GM12878 (cell line): ENCODE measurements at regions not wholly inside any gene's neighbourhood (a gene's known extent, or its start where the extent isn't known, plus 50 kb on each side); places are given as distances from the start of the nearest gene placed in this dataset.

Experiments
- BMI1 ChIP-seq: fragments of 450-650 bp; IDR thresholded peaks from 2 replicates; pipeline ENCODE4 v1.6.1; 2016; ENCODE audit warnings: mild to moderate bottlenecking, moderate library complexity, borderline replicate concordance
- RELA ChIP-seq: fragments of 450-650 bp; IDR thresholded peaks from 2 replicates; pipeline ENCODE4 v1.8.0; 2014; ENCODE audit warnings: borderline replicate concordance; ENCODE audit not compliant: partially characterized antibody
- SREBF2 ChIP-seq: IDR thresholded peaks from 2 replicates; pipeline ENCODE4 v1.6.1; 2012; ENCODE audit warnings: mild to moderate bottlenecking, low read length
- TAF1 ChIP-seq: IDR thresholded peaks from 2 replicates; pipeline ENCODE4 v1.6.1; 2011; ENCODE audit warnings: mild to moderate bottlenecking, low read depth, low read length, borderline replicate concordance
- TF ChIP-seq, protein P1 (sequence below): fragments of 450-650 bp; IDR thresholded peaks from 2 replicates; pipeline ENCODE4 v1.6.1; 2016; ENCODE audit warnings: mild to moderate bottlenecking
- TF ChIP-seq, protein P2 (sequence below): fragments of 450-650 bp; IDR thresholded peaks from 2 replicates; pipeline ENCODE4 v1.6.1; 2016; ENCODE audit warnings: mild to moderate bottlenecking
- TF ChIP-seq, protein P3 (sequence below): fragments of 450-650 bp; IDR thresholded peaks from 2 replicates; pipeline ENCODE4 v1.6.1; 2017; ENCODE audit warnings: mild to moderate bottlenecking, moderate library complexity

- TF ChIP-seq, protein P1, sequence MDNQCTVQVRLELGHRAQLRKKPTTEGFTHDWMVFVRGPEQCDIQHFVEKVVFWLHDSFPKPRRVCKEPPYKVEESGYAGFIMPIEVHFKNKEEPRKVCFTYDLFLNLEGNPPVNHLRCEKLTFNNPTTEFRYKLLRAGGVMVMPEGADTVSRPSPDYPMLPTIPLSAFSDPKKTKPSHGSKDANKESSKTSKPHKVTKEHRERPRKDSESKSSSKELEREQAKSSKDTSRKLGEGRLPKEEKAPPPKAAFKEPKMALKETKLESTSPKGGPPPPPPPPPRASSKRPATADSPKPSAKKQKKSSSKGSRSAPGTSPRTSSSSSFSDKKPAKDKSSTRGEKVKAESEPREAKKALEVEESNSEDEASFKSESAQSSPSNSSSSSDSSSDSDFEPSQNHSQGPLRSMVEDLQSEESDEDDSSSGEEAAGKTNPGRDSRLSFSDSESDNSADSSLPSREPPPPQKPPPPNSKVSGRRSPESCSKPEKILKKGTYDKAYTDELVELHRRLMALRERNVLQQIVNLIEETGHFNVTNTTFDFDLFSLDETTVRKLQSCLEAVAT, result peak; percentile 65; the same call in 1 of the 2 replicates
- TF ChIP-seq RELA (no peak), BMI1 (peak; percentile 69; the same call in 1 of the 2 replicates), TAF1 (no peak), SREBF2 (no peak)
- TF ChIP-seq, protein P2, sequence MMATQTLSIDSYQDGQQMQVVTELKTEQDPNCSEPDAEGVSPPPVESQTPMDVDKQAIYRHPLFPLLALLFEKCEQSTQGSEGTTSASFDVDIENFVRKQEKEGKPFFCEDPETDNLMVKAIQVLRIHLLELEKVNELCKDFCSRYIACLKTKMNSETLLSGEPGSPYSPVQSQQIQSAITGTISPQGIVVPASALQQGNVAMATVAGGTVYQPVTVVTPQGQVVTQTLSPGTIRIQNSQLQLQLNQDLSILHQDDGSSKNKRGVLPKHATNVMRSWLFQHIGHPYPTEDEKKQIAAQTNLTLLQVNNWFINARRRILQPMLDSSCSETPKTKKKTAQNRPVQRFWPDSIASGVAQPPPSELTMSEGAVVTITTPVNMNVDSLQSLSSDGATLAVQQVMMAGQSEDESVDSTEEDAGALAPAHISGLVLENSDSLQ, result peak; percentile 70
- TF ChIP-seq, protein P3, sequence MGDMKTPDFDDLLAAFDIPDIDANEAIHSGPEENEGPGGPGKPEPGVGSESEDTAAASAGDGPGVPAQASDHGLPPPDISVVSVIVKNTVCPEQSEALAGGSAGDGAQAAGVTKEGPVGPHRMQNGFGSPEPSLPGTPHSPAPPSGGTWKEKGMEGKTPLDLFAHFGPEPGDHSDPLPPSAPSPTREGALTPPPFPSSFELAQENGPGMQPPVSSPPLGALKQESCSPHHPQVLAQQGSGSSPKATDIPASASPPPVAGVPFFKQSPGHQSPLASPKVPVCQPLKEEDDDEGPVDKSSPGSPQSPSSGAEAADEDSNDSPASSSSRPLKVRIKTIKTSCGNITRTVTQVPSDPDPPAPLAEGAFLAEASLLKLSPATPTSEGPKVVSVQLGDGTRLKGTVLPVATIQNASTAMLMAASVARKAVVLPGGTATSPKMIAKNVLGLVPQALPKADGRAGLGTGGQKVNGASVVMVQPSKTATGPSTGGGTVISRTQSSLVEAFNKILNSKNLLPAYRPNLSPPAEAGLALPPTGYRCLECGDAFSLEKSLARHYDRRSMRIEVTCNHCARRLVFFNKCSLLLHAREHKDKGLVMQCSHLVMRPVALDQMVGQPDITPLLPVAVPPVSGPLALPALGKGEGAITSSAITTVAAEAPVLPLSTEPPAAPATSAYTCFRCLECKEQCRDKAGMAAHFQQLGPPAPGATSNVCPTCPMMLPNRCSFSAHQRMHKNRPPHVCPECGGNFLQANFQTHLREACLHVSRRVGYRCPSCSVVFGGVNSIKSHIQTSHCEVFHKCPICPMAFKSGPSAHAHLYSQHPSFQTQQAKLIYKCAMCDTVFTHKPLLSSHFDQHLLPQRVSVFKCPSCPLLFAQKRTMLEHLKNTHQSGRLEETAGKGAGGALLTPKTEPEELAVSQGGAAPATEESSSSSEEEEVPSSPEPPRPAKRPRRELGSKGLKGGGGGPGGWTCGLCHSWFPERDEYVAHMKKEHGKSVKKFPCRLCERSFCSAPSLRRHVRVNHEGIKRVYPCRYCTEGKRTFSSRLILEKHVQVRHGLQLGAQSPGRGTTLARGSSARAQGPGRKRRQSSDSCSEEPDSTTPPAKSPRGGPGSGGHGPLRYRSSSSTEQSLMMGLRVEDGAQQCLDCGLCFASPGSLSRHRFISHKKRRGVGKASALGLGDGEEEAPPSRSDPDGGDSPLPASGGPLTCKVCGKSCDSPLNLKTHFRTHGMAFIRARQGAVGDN, result 0 out of 2 replicates have a peak, but pooled peaks have one; percentile 30
Measured at GRCh38 chr4:90028460-90028859, 98.7 kb upstream of the CCSER1 start (continued).
